HUES64 (cell line): ENCODE measurements at regions not wholly inside any gene's neighbourhood (a gene's known extent, or its start where the extent isn't known, plus 50 kb on each side); places are given as distances from the start of the nearest gene placed in this dataset.

Experiments
- H3K27ac ChIP-seq: 2 replicates; pipeline ENCODE4 v1.7.0; 2013; ENCODE audit warnings: low read depth, low read length, inconsistent platforms
- H3K27me3 ChIP-seq: 2 replicates; pipeline ENCODE4 v1.6.1; 2013; ENCODE audit warnings: mild to moderate bottlenecking, low read length; ENCODE audit not compliant: insufficient read depth
- H3K36me3 ChIP-seq: 2 replicates; pipeline ENCODE4 v1.6.1; 2013; ENCODE audit warnings: mild to moderate bottlenecking, low read length; ENCODE audit not compliant: insufficient read depth
- H3K4me1 ChIP-seq: 2 replicates; pipeline ENCODE4 v1.6.1; 2013; ENCODE audit warnings: mild to moderate bottlenecking, low read length, moderate library complexity; ENCODE audit not compliant: insufficient read depth
- H3K4me3 ChIP-seq: 2 replicates; pipeline ENCODE4 v1.5.1; 2013; ENCODE audit warnings: mild to moderate bottlenecking, low read length, moderate library complexity
- H3K9ac ChIP-seq: 2 replicates; pipeline ENCODE4 v1.6.1; 2013; ENCODE audit warnings: mild to moderate bottlenecking, low read depth, low read length
- H3K9me3 ChIP-seq: 2 replicates; pipeline ENCODE4 v1.6.1; 2013; ENCODE audit warnings: low read depth, low read length; ENCODE audit not compliant: insufficient read depth
- WGBS: fragments of 150-250, 120-280 bp; methylation state at CpG from one replicate; pipeline ENCODE4 v1.1.7; 2013; ENCODE audit warnings: missing lambda C conversion rate; 5-methylcytosine and 5-hydroxymethylcytosine counted together

DNA sequence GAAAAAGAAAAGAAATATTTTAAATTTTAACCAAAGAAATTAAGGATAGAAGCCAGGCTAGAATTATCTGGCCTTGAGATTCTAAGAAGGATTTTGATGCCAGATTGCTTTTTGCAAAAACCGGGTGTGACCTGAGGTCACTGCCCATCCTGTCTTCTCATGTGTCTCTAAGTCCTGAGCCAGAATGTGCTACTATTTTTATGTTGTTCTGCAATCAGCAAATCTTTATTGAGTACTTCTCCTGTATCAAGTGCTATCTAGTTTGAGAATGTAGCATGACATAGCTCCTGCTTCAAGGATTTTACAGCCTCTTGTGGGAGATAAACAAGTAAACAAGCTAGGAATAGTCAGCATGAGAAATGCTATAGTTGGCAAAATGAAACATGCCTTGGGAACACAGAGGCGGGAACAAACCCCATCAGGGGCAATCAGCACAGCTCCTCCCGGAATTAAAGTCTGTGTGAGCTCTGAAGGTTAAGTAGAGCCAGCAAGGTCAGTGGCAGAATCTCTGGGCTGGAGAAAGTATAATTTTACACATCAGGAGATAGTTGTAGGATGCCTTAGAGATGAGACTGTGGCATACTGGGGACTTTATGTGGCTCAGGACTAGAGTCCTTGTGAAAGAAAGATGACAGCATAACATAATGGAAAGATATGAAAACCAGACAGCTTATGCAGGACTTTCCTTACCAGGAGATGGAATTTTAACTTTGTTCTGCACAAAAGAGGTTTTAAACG, 899.5 kb upstream of the SLC10A2 start:
- H3K4me1 ChIP-seq: no peaks in the 10 kb centered on the region
- H3K9me3 ChIP-seq: no peaks in the 10 kb centered on the region
- no peak overlapping the region for H3K27ac ChIP-seq
- no peak overlapping the region for H3K4me3 ChIP-seq
- no peak overlapping the region for H3K9ac ChIP-seq
- 93% methylated on average over 4 of the region's 4 CpGs for WGBS
- no peaks in the 10 kb centered on the region for H3K36me3 ChIP-seq
- H3K27me3 ChIP-seq: no peaks in the 10 kb centered on the region

GRCh38 chr13:103961784-103962183, 895.6 kb upstream of the SLC10A2 start:
- 96% methylated on average over 2 of the region's 2 CpGs for WGBS
- no peak overlapping the region for H3K27ac ChIP-seq

GRCh38 chr13:103961129-103961528, 894.9 kb upstream of the SLC10A2 start:
- H3K9ac ChIP-seq: no peak overlapping the region
- H3K36me3 ChIP-seq: no peaks in the 10 kb centered on the region
- H3K9me3 ChIP-seq: no peaks in the 10 kb centered on the region
- H3K4me1 ChIP-seq: no peaks in the 10 kb centered on the region; the same call in 1 of the 2 replicates
- H3K27ac ChIP-seq: no peak overlapping the region
- no peaks in the 10 kb centered on the region for H3K27me3 ChIP-seq
- H3K4me3 ChIP-seq: no peak overlapping the region

More at GRCh38 chr13:103961784-103962183, 895.6 kb upstream of the SLC10A2 start:
- H3K9ac ChIP-seq: no peak overlapping the region
- H3K4me1 ChIP-seq: no peaks in the 10 kb centered on the region; the same call in 1 of the 2 replicates
- H3K4me3 ChIP-seq: no peak overlapping the region
- no peaks in the 10 kb centered on the region for H3K27me3 ChIP-seq
- no peaks in the 10 kb centered on the region for H3K36me3 ChIP-seq
- no peaks in the 10 kb centered on the region for H3K9me3 ChIP-seq

- Histone ChIP-seq H3K9me3 (no peaks in the 10 kb centered on the region), H3K4me1 (no peaks in the 10 kb centered on the region; the same call in 1 of the 2 replicates), H3K36me3 (no peaks in the 10 kb centered on the region), H3K27me3 (no peaks in the 10 kb centered on the region), H3K4me3 (no peak overlapping the region), H3K27ac (no peak overlapping the region), H3K9ac (no peak overlapping the region)
Measured at GRCh38 chr13:103960001-103960400, 893.8 kb upstream of the SLC10A2 start.

- Histone ChIP-seq H3K9me3 (no peaks in the 10 kb centered on the region), H3K36me3 (no peaks in the 10 kb centered on the region), H3K9ac (no peak overlapping the region), H3K4me3 (no peak overlapping the region), H3K4me1 (no peaks in the 10 kb centered on the region; the same call in 1 of the 2 replicates), H3K27me3 (no peaks in the 10 kb centered on the region), H3K27ac (no peak overlapping the region)
- 95% methylated on average over 2 of the region's 2 CpGs for WGBS
Measured at GRCh38 chr13:103958691-103959090, 892.5 kb upstream of the SLC10A2 start.

DNA sequence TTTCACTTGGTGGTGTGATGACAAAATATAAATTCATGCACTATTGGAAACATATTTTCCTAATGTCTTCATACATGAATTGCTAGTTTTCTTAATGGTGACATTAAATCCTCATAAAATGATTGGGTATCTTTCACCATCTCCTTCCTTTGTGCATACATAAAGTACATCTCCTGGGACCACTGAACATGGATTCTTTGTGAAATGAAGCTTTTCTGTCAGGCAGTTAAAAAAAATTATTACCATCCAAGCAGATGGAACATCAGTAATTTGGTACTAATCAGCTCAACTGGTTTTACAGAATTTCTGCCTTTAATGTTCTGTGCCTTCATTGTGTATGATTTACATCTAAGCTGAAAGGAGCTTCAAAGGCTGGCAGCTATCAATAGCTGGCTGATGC, 891.7 kb upstream of the SLC10A2 start:
- no peak overlapping the region for H3K27ac ChIP-seq
- H3K36me3 ChIP-seq: no peaks in the 10 kb centered on the region
- no peaks in the 10 kb centered on the region for H3K9me3 ChIP-seq
- H3K4me3 ChIP-seq: no peak overlapping the region
- H3K4me1 ChIP-seq: no peaks in the 10 kb centered on the region; the same call in 1 of the 2 replicates
- H3K27me3 ChIP-seq: no peaks in the 10 kb centered on the region
- H3K9ac ChIP-seq: no peak overlapping the region

- 89% methylated on average over 6 of the region's 6 CpGs for WGBS
- H3K27me3 ChIP-seq: no peaks in the 10 kb centered on the region
Measured at GRCh38 chr13:103953859-103954258, 887.6 kb upstream of the SLC10A2 start.

DNA sequence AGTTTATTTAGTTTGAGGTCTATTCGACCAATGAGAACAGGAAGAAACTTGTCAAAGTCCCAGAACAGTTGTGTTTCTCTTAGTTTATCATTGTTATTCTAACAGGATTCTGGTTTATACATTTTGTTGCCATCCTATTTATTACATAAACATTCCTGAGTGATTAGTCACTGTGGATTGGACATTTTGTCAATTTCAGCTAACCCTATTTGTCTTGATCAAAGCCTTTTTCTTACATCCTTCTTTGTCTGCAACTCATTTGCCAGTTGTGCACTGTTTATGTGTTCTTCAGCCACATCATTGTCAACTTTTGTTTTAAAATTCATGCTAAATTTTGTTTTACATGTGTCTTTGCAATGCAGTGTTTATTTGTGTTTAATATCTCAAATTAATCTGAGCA, 886.0 kb upstream of the SLC10A2 start:
- no peak overlapping the region for H3K4me3 ChIP-seq
- H3K27me3 ChIP-seq: no peaks in the 10 kb centered on the region
- WGBS: no CpG with 5 or more reads among the region's 1 CpG
- H3K4me1 ChIP-seq: no peaks in the 10 kb centered on the region
- no peaks in the 10 kb centered on the region for H3K9me3 ChIP-seq
- H3K27ac ChIP-seq: no peak overlapping the region
- H3K9ac ChIP-seq: no peak overlapping the region
- no peaks in the 10 kb centered on the region for H3K36me3 ChIP-seq

More at GRCh38 chr13:103953859-103954258, 887.6 kb upstream of the SLC10A2 start:
- H3K4me3 ChIP-seq: no peak overlapping the region
- H3K36me3 ChIP-seq: no peaks in the 10 kb centered on the region
- H3K9me3 ChIP-seq: no peaks in the 10 kb centered on the region
- H3K27ac ChIP-seq: no peak overlapping the region
- no peaks in the 10 kb centered on the region for H3K4me1 ChIP-seq
- H3K9ac ChIP-seq: no peak overlapping the region

DNA sequence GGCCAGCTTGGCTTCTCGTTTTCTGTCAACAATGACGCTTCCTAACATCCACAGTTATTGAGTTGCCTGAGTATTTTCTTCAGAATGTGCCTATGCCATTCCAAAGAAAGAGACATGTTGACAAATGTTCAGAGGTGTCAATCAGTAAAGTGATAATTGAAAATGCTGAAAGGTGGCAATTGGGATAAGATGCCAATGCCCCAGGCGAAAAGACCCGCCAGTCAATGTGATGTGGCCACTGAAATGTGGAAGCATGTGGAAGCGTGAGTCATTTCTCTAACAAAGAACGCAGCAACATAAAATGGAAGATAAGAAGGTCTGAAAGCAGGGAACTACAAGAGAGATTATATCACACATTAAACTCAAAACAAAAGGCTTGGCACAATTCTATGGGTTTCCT, 882.2 kb upstream of the SLC10A2 start:
- Histone ChIP-seq H3K27me3 (no peaks in the 10 kb centered on the region), H3K4me3 (no peak overlapping the region), H3K4me1 (no peaks in the 10 kb centered on the region), H3K27ac (no peak overlapping the region), H3K9ac (no peak overlapping the region), H3K9me3 (no peaks in the 10 kb centered on the region), H3K36me3 (no peaks in the 10 kb centered on the region)
- WGBS: 97% methylated on average over 6 of the region's 6 CpGs

- H3K27ac ChIP-seq: no peak overlapping the region
- no peak overlapping the region for H3K9ac ChIP-seq
- no peaks in the 10 kb centered on the region for H3K27me3 ChIP-seq
- no peaks in the 10 kb centered on the region for H3K36me3 ChIP-seq
- H3K4me1 ChIP-seq: no peaks in the 10 kb centered on the region
- H3K4me3 ChIP-seq: no peak overlapping the region
- no peaks in the 10 kb centered on the region for H3K9me3 ChIP-seq
Measured at GRCh38 chr13:103945836-103946235, 879.6 kb upstream of the SLC10A2 start.

DNA sequence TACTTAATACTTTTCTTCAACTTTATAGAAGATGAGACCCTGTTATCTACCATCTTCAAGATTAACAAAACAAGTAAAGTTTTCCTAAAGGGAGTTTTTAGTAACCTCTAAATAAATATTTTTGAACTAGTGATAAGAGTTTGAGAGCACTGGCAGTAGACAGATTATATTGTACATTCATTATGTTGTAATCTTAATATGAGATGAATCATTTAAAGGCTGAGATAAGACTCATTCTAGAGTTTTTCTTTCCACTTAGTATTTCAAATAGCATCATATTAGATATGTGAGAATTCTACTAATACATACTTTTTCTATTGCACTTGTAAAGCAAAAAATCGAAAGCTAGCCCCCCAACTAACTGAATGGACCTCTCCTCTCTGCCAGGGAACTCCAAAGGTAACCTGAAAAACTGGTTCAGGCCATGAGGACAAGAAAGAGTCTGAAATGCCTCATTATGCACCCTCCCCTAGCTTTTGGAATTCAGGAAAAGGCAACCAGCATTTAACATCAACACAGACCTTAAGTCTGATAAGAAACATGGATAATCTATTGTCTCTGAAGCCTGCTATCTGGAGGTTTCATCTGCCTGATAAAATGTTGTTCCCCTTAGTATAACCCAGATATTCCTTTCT, 875.4 kb upstream of the SLC10A2 start:
- H3K27me3 ChIP-seq: no peaks in the 10 kb centered on the region
- 77% methylated on average over 1 of the region's 1 CpG for WGBS
- no peak overlapping the region for H3K9ac ChIP-seq
- no peaks in the 10 kb centered on the region for H3K36me3 ChIP-seq
- no peak overlapping the region for H3K4me3 ChIP-seq
- H3K9me3 ChIP-seq: 0 out of 2 replicates have a peak, but pooled peaks cover 2% of the 10 kb centered on the region
- no peaks in the 10 kb centered on the region for H3K4me1 ChIP-seq
- no peak overlapping the region for H3K27ac ChIP-seq
